Neural progenitor cell (in vitro differentiated cells): ENCODE measurements at regions not wholly inside any gene's neighbourhood (a gene's known extent, or its start where the extent isn't known, plus 50 kb on each side); places are given as distances from the start of the nearest gene placed in this dataset.

Experiments used
- DNase-seq: peaks from one replicate; pipeline ENCODE4 v3.0.0-alpha.2; 2016; ENCODE audit warnings: low spot score
- H2AFZ ChIP-seq: fragments of 200-600 bp; sonication (generic); replicated peaks from 2 replicates; pipeline ENCODE4 v1.6.1; 2016; ENCODE audit warnings: antibody characterized with exemption
- H3F3A ChIP-seq: fragments of 200-600 bp; sonication (generic); 2 replicates; pipeline ENCODE4 v1.6.1; 2016; ENCODE audit warnings: antibody characterized with exemption, low read depth
- H3K27ac ChIP-seq: fragments of 200-600 bp; sonication (generic); 2 replicates; pipeline ENCODE4 v1.5.1; 2016; ENCODE audit warnings: mild to moderate bottlenecking
- H3K27me3 ChIP-seq: fragments of 200-600 bp; sonication (generic); 2 replicates; pipeline ENCODE4 v1.6.1; 2016; ENCODE audit warnings: mild to moderate bottlenecking, moderate library complexity
- H3K36me3 ChIP-seq: fragments of 200-600 bp; sonication (generic); 2 replicates; pipeline ENCODE4 v1.5.1; 2016
- H3K4me1 ChIP-seq: fragments of 200-600 bp; sonication (generic); 2 replicates; pipeline ENCODE4 v1.6.1; 2016; ENCODE audit warnings: mixed run types
- H3K4me2 ChIP-seq: fragments of 200-600 bp; sonication (generic); 2 replicates; pipeline ENCODE4 v1.6.1; 2016
- H3K4me3 ChIP-seq: fragments of 200-600 bp; sonication (generic); 2 replicates; pipeline ENCODE4 v1.5.1; 2016
- H3K79me2 ChIP-seq: fragments of 200-600 bp; sonication (generic); 2 replicates; pipeline ENCODE4 v1.6.1; 2016; ENCODE audit warnings: low read depth
- H3K9ac ChIP-seq: fragments of 200-600 bp; sonication (generic); 2 replicates; pipeline ENCODE4 v1.6.1; 2016
- H3K9me3 ChIP-seq: fragments of 200-600 bp; sonication (generic); 2 replicates; pipeline ENCODE4 v1.5.1; 2016; ENCODE audit warnings: low read depth
- H4K20me1 ChIP-seq: fragments of 200-600 bp; sonication (generic); 2 replicates; pipeline ENCODE4 v1.6.1; 2016; ENCODE audit warnings: low read depth
- H3K27ac Mint-ChIP-seq: 3 replicates; pipeline ENCODE4 v1.8.0; 2021; ENCODE audit warnings: mixed read lengths
- H3K27me3 Mint-ChIP-seq: 2 replicates; pipeline ENCODE4 v1.8.0; 2022; ENCODE audit warnings: low read depth, mild to moderate bottlenecking, inconsistent platforms, moderate library complexity, mixed read lengths; ENCODE audit not compliant: insufficient read depth
- H3K36me3 Mint-ChIP-seq: 3 replicates; pipeline ENCODE4 v1.8.0; 2021; ENCODE audit warnings: mixed read lengths
- H3K4me1 Mint-ChIP-seq: 3 replicates; pipeline ENCODE4 v1.8.0; 2021; ENCODE audit warnings: mixed read lengths
- H3K4me3 Mint-ChIP-seq: 3 replicates; pipeline ENCODE4 v1.8.0; 2021; ENCODE audit warnings: mild to moderate bottlenecking, moderate library complexity, mixed read lengths
- H3K9me3 Mint-ChIP-seq: 3 replicates; pipeline ENCODE4 v1.8.0; 2020; ENCODE audit warnings: mixed read lengths
- EZH2 ChIP-seq: fragments of 200-600 bp; sonication (generic); IDR thresholded peaks from 2 replicates; pipeline ENCODE4 v1.6.1; 2017; ENCODE audit warnings: antibody characterized with exemption, mild to moderate bottlenecking, moderate library complexity
- EZH2phosphoT487 ChIP-seq: fragments of 200-600 bp; sonication (generic); IDR thresholded peaks from 2 replicates; pipeline ENCODE4 v1.6.1; 2017; ENCODE audit warnings: antibody characterized with exemption
- TF ChIP-seq, protein P1 (sequence below): fragments of 200-600 bp; sonication (generic); IDR thresholded peaks from 2 replicates; pipeline ENCODE4 v1.5.1; 2017; ENCODE audit warnings: antibody characterized with exemption, mild to moderate bottlenecking

DNA sequence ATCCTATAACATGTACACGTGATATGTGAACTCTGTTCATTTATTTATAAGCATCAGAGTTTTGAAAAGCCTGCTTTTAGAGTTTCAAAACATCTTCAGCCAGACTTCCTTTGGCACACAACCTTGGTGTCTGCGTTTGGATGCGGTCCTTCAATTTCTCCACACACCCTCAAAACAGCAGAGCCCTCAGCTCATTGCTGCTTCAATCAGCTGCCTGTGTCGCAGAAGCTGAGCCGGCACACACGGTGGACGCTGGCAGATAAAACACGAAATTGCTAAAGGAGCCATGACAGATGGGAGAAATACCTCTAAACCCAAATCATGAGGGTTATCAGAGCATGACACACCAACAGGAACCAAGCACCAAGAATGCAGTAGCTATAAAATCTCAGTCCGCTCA is 396.4 kb upstream of the AKR1E2 start:
- Histone ChIP-seq H3K4me2 (no peak overlapping the region), H3K27ac (no peak overlapping the region), H3F3A (no peaks in the 10 kb centered on the region), H3K9me3 (no peaks in the 10 kb centered on the region), H3K9ac (no peak overlapping the region), H3K4me1 (peaks cover 9% of the 10 kb centered on the region), H3K27me3 (no peaks in the 10 kb centered on the region), H3K36me3 (no peaks in the 10 kb centered on the region), H3K79me2 (no peaks in the 10 kb centered on the region), H3K4me3 (no peak overlapping the region), H2AFZ (no peak overlapping the region), H4K20me1 (no peaks in the 10 kb centered on the region)
- Mint-ChIP-seq H3K36me3 (peaks cover 2% of the 10 kb centered on the region), H3K4me3 (no peak overlapping the region), H3K27me3 (no peaks in the 10 kb centered on the region), H3K4me1 (peaks cover 28% of the 10 kb centered on the region), H3K27ac (no peak overlapping the region), H3K9me3 (peaks cover 6% of the 10 kb centered on the region)
- no peak for TF ChIP-seq EZH2phosphoT487
- no peak for TF ChIP-seq EZH2
- TF ChIP-seq, protein P1, sequence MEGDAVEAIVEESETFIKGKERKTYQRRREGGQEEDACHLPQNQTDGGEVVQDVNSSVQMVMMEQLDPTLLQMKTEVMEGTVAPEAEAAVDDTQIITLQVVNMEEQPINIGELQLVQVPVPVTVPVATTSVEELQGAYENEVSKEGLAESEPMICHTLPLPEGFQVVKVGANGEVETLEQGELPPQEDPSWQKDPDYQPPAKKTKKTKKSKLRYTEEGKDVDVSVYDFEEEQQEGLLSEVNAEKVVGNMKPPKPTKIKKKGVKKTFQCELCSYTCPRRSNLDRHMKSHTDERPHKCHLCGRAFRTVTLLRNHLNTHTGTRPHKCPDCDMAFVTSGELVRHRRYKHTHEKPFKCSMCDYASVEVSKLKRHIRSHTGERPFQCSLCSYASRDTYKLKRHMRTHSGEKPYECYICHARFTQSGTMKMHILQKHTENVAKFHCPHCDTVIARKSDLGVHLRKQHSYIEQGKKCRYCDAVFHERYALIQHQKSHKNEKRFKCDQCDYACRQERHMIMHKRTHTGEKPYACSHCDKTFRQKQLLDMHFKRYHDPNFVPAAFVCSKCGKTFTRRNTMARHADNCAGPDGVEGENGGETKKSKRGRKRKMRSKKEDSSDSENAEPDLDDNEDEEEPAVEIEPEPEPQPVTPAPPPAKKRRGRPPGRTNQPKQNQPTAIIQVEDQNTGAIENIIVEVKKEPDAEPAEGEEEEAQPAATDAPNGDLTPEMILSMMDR, result no peak
- no peak for DNase-seq

DNA sequence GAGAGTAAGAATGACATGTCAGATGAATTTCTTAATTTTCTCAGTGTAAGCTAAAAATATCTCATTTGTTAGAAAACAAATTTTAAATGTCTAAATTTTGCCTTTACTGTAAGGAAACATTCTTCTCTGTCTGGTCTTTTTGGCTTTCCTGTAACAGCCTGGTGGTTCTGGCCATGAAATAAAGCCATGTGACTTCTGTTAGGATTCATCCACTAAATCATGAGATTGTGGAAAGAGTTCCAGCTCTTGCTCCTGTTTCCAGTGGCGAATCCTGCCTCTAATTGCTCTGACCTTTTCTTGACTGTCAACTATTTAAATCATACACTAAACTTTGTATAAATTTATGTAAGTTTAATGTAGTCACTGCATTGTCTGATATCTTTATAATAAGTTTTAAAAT is 398.5 kb upstream of the AKR1E2 start:
- Histone ChIP-seq H2AFZ (no peak overlapping the region), H3K27ac (no peak overlapping the region), H3K79me2 (no peaks in the 10 kb centered on the region), H3K4me2 (no peak overlapping the region), H3K4me1 (peaks cover 9% of the 10 kb centered on the region), H3K9ac (no peak overlapping the region), H3K9me3 (no peaks in the 10 kb centered on the region), H3F3A (no peaks in the 10 kb centered on the region), H3K4me3 (no peak overlapping the region), H3K27me3 (no peaks in the 10 kb centered on the region), H4K20me1 (no peaks in the 10 kb centered on the region), H3K36me3 (no peaks in the 10 kb centered on the region)
- Mint-ChIP-seq H3K4me3 (no peak overlapping the region), H3K9me3 (peaks cover 6% of the 10 kb centered on the region), H3K27ac (no peak overlapping the region), H3K4me1 (peaks cover 24% of the 10 kb centered on the region), H3K27me3 (no peaks in the 10 kb centered on the region), H3K36me3 (peaks cover 2% of the 10 kb centered on the region)
- TF ChIP-seq EZH2phosphoT487 (no peak), EZH2 (no peak)
- TF ChIP-seq, protein P1, result no peak
- DNase-seq, result no peak

DNA sequence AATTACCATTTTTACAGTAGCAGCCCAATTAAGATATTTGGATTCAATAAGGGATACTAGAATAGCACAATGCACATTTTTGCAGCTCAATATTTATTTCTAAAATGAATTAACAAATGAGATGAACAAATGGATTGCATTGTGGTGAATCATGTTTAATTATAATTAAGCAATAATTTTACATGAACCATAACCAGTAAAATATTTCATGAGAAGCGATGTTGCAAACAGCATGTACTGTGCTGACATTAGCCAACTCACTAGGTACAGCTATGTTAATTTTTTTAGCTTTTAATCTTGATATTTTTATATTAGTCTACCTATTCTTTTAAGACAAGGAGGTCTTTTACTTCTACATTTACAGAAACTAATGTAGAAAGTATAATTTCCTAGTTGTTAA is 399.1 kb upstream of the AKR1E2 start:
- no peak overlapping the region for H3K4me3 Mint-ChIP-seq
- no peaks in the 10 kb centered on the region for H3K9me3 ChIP-seq
- H3K27ac Mint-ChIP-seq, result no peak overlapping the region
- H3K4me1 Mint-ChIP-seq, result peaks cover 22% of the 10 kb centered on the region
- TF ChIP-seq, protein P1, result no peak
- no peak for TF ChIP-seq EZH2
- no peak for TF ChIP-seq EZH2phosphoT487
- H3K27me3 ChIP-seq, result no peaks in the 10 kb centered on the region
- no peak overlapping the region for H2AFZ ChIP-seq
- no peaks in the 10 kb centered on the region for H3F3A ChIP-seq
- H3K36me3 ChIP-seq, result no peaks in the 10 kb centered on the region
- H3K9me3 Mint-ChIP-seq, result peaks cover 9% of the 10 kb centered on the region
- H4K20me1 ChIP-seq, result no peaks in the 10 kb centered on the region
- peaks cover 9% of the 10 kb centered on the region for H3K4me1 ChIP-seq
- H3K4me3 ChIP-seq, result no peak overlapping the region
- no peak overlapping the region for H3K27ac ChIP-seq
- no peaks in the 10 kb centered on the region for H3K79me2 ChIP-seq
- peaks cover 2% of the 10 kb centered on the region for H3K36me3 Mint-ChIP-seq
- H3K4me2 ChIP-seq, result no peak overlapping the region
- DNase-seq, result no peak
- no peaks in the 10 kb centered on the region for H3K27me3 Mint-ChIP-seq
- no peak overlapping the region for H3K9ac ChIP-seq
